SK-N-SH treated with all-trans-retinoic acid at 6 μM for 48 hours (cell line): ENCODE measurements at regions not wholly inside any gene's neighbourhood (a gene's known extent, or its start where the extent isn't known, plus 50 kb on each side); places are given as distances from the start of the nearest gene placed in this dataset.

Experiments used
- ATAC-seq: fragments of 200-7000 bp; cut with Tn5 transposase; 3 replicates; pipeline ENCODE4 v1.9.1; 2020; ENCODE audit warnings: mild to moderate bottlenecking, moderate library complexity
- ARNTL ChIP-seq: fragments of 450-650 bp; formaldehyde crosslinking; IDR thresholded peaks from 2 replicates; pipeline ENCODE4 v1.5.0; 2020; ENCODE audit warnings: low read depth, mild to moderate bottlenecking, moderate library complexity, borderline replicate concordance
- BACH2 ChIP-seq: fragments of 250-450 bp; sonication (Bioruptor Pico); IDR thresholded peaks from 2 replicates; pipeline ENCODE4 v1.9.0; 2021; ENCODE audit warnings: mild to moderate bottlenecking, borderline replicate concordance
- CSDC2 ChIP-seq: fragments of 250-450 bp; sonication (Bioruptor Pico); IDR thresholded peaks from 2 replicates; pipeline ENCODE4 v1.5.0; 2020; ENCODE audit warnings: mild to moderate bottlenecking, moderate library complexity
- ESRRG ChIP-seq: fragments of 250-450 bp; sonication (Bioruptor Pico); IDR thresholded peaks from 2 replicates; pipeline ENCODE4 v1.6.1; 2021; ENCODE audit warnings: mild to moderate bottlenecking
- GLIS3 ChIP-seq: fragments of 250-450 bp; sonication (Bioruptor Pico); IDR thresholded peaks from 2 replicates; pipeline ENCODE4 v1.5.0; 2020; ENCODE audit warnings: mild to moderate bottlenecking, moderate library complexity
- ISL1 ChIP-seq: fragments of 250-450 bp; sonication (Bioruptor Pico); IDR thresholded peaks from 2 replicates; pipeline ENCODE4 v2.1.2; 2022; ENCODE audit warnings: mild to moderate bottlenecking, moderate library complexity
- OSR1 ChIP-seq: fragments of 250-450 bp; sonication (Bioruptor Pico); IDR thresholded peaks from 2 replicates; pipeline ENCODE4 v1.8.0; 2022; ENCODE audit warnings: moderate library complexity, mild to moderate bottlenecking, inconsistent platforms
- PPARA ChIP-seq: fragments of 250-450 bp; sonication (Bioruptor Pico); IDR thresholded peaks from 2 replicates; pipeline ENCODE4 v1.5.0; 2020; ENCODE audit warnings: mild to moderate bottlenecking, borderline replicate concordance
- RARB ChIP-seq: fragments of 250-450 bp; sonication (Bioruptor Pico); IDR thresholded peaks from 2 replicates; pipeline ENCODE4 v1.8.0; 2021; ENCODE audit warnings: mild to moderate bottlenecking, moderate library complexity
- SNAI2 ChIP-seq: fragments of 250-450 bp; sonication (Bioruptor Pico); IDR thresholded peaks from 2 replicates; pipeline ENCODE4 v1.5.0; 2020; ENCODE audit warnings: mild to moderate bottlenecking, moderate library complexity
- TCF4 ChIP-seq: fragments of 250-450 bp; sonication (Bioruptor Pico); IDR thresholded peaks from 2 replicates; pipeline ENCODE4 v1.8.0; 2021; ENCODE audit warnings: mild to moderate bottlenecking, moderate library complexity, borderline replicate concordance
- TOX ChIP-seq: fragments of 250-450 bp; sonication (Bioruptor Pico); IDR thresholded peaks from 2 replicates; pipeline ENCODE4 v1.8.0; 2021; ENCODE audit warnings: mild to moderate bottlenecking, moderate library complexity, borderline replicate concordance
- ZFP3 ChIP-seq: fragments of 250-450 bp; sonication (Bioruptor Pico); IDR thresholded peaks from 2 replicates; pipeline ENCODE4 v1.5.0; 2020; ENCODE audit warnings: mild to moderate bottlenecking, moderate library complexity
- ZFP30 ChIP-seq: fragments of 450-650 bp; formaldehyde crosslinking; IDR thresholded peaks from 2 replicates; pipeline ENCODE4 v1.5.0; 2022; ENCODE audit warnings: mild to moderate bottlenecking, moderate library complexity
- ZNF565 ChIP-seq: fragments of 450-650 bp; formaldehyde crosslinking; conservative IDR thresholded peaks from 2 replicates; pipeline ENCODE4 v1.5.0; 2020; ENCODE audit warnings: low read depth, mild to moderate bottlenecking, moderate library complexity
- ZNF70 ChIP-seq: fragments of 450-650 bp; formaldehyde crosslinking; IDR thresholded peaks from 2 replicates; pipeline ENCODE4 v1.5.0; 2020; ENCODE audit warnings: mild to moderate bottlenecking, moderate library complexity
- ZNF8 ChIP-seq: fragments of 450-650 bp; formaldehyde crosslinking; IDR thresholded peaks from 2 replicates; pipeline ENCODE4 v1.5.0; 2020; ENCODE audit warnings: mild to moderate bottlenecking, moderate library complexity
- TF ChIP-seq, protein P1 (sequence below): fragments of 250-450 bp; sonication (Bioruptor Pico); IDR thresholded peaks from 2 replicates; pipeline ENCODE4 v1.5.1; 2020; ENCODE audit warnings: low read depth, mild to moderate bottlenecking, moderate library complexity
- TF ChIP-seq, protein P2 (sequence below): fragments of 250-450 bp; sonication (Bioruptor Pico); IDR thresholded peaks from 2 replicates; pipeline ENCODE4 v1.8.0; 2021; ENCODE audit warnings: low read depth, mild to moderate bottlenecking, moderate library complexity, borderline replicate concordance
- TF ChIP-seq, protein P3 (sequence below): fragments of 250-450 bp; sonication (Bioruptor Pico); IDR thresholded peaks from 2 replicates; pipeline ENCODE4 v1.5.1; 2021; ENCODE audit warnings: mild to moderate bottlenecking, moderate library complexity
- TF ChIP-seq, protein P4 (sequence below): fragments of 250-450 bp; sonication (Bioruptor Pico); IDR thresholded peaks from 2 replicates; pipeline ENCODE4 v1.5.0; 2020; ENCODE audit warnings: mild to moderate bottlenecking, moderate library complexity

DNA sequence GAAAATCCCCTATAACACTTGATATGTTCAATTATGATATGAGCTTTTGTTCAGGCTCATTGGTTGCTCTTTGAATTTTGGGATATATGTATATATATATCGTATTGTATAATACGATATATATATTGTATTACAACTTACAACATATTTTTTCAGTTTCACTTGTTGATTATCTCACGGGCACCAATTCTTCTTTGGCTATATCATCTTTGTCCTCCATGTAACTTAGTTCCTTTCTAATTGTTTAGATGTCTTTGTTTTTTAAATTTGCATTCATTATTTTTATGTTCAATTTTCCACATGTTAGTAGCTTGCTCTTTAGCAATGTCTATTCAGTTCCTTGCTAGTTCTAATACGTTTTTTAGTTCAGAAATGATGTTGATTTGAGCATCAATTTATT lies 150.0 kb downstream of the BACH1 start:
- no peak for TF ChIP-seq ESRRG (CRISPR knock-in tag)
- TF ChIP-seq, protein P1, sequence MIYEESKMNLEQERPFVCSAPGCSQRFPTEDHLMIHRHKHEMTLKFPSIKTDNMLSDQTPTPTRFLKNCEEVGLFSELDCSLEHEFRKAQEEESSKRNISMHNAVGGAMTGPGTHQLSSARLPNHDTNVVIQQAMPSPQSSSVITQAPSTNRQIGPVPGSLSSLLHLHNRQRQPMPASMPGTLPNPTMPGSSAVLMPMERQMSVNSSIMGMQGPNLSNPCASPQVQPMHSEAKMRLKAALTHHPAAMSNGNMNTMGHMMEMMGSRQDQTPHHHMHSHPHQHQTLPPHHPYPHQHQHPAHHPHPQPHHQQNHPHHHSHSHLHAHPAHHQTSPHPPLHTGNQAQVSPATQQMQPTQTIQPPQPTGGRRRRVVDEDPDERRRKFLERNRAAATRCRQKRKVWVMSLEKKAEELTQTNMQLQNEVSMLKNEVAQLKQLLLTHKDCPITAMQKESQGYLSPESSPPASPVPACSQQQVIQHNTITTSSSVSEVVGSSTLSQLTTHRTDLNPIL (CRISPR knock-in tag) = no peak
- TF ChIP-seq ZNF8 = no peak
- TF ChIP-seq OSR1 = no peak
- no peak for TF ChIP-seq ARNTL (CRISPR knock-in tag)
- no peak for TF ChIP-seq ZFP3 (CRISPR knock-in tag)
- TF ChIP-seq TOX (CRISPR knock-in tag) = no peak
- TF ChIP-seq, protein P2, sequence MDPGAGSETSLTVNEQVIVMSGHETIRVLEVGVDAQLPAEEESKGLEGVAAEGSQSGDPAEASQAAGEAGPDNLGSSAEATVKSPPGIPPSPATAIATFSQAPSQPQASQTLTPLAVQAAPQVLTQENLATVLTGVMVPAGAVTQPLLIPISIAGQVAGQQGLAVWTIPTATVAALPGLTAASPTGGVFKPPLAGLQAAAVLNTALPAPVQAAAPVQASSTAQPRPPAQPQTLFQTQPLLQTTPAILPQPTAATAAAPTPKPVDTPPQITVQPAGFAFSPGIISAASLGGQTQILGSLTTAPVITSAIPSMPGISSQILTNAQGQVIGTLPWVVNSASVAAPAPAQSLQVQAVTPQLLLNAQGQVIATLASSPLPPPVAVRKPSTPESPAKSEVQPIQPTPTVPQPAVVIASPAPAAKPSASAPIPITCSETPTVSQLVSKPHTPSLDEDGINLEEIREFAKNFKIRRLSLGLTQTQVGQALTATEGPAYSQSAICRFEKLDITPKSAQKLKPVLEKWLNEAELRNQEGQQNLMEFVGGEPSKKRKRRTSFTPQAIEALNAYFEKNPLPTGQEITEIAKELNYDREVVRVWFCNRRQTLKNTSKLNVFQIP (CRISPR knock-in tag) = no peak
- TF ChIP-seq SNAI2 (CRISPR knock-in tag) = no peak
- TF ChIP-seq, protein P3, sequence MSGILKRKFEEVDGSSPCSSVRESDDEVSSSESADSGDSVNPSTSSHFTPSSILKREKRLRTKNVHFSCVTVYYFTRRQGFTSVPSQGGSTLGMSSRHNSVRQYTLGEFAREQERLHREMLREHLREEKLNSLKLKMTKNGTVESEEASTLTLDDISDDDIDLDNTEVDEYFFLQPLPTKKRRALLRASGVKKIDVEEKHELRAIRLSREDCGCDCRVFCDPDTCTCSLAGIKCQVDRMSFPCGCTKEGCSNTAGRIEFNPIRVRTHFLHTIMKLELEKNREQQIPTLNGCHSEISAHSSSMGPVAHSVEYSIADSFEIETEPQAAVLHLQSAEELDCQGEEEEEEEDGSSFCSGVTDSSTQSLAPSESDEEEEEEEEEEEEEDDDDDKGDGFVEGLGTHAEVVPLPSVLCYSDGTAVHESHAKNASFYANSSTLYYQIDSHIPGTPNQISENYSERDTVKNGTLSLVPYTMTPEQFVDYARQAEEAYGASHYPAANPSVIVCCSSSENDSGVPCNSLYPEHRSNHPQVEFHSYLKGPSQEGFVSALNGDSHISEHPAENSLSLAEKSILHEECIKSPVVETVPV = no peak
- TF ChIP-seq ZNF70 (CRISPR knock-in tag) = no peak
- TF ChIP-seq, protein P4, sequence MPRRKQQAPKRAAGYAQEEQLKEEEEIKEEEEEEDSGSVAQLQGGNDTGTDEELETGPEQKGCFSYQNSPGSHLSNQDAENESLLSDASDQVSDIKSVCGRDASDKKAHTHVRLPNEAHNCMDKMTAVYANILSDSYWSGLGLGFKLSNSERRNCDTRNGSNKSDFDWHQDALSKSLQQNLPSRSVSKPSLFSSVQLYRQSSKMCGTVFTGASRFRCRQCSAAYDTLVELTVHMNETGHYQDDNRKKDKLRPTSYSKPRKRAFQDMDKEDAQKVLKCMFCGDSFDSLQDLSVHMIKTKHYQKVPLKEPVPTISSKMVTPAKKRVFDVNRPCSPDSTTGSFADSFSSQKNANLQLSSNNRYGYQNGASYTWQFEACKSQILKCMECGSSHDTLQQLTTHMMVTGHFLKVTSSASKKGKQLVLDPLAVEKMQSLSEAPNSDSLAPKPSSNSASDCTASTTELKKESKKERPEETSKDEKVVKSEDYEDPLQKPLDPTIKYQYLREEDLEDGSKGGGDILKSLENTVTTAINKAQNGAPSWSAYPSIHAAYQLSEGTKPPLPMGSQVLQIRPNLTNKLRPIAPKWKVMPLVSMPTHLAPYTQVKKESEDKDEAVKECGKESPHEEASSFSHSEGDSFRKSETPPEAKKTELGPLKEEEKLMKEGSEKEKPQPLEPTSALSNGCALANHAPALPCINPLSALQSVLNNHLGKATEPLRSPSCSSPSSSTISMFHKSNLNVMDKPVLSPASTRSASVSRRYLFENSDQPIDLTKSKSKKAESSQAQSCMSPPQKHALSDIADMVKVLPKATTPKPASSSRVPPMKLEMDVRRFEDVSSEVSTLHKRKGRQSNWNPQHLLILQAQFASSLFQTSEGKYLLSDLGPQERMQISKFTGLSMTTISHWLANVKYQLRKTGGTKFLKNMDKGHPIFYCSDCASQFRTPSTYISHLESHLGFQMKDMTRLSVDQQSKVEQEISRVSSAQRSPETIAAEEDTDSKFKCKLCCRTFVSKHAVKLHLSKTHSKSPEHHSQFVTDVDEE (CRISPR knock-in tag) = no peak
- no peak for TF ChIP-seq ZNF565 (CRISPR knock-in tag)
- TF ChIP-seq GLIS3 = no peak
- no peak for TF ChIP-seq PPARA
- TF ChIP-seq TCF4 (CRISPR knock-in tag) = no peak
- TF ChIP-seq BACH2 = no peak
- TF ChIP-seq, all 23 proteins: peak for 0
- no peak for ATAC-seq

DNA sequence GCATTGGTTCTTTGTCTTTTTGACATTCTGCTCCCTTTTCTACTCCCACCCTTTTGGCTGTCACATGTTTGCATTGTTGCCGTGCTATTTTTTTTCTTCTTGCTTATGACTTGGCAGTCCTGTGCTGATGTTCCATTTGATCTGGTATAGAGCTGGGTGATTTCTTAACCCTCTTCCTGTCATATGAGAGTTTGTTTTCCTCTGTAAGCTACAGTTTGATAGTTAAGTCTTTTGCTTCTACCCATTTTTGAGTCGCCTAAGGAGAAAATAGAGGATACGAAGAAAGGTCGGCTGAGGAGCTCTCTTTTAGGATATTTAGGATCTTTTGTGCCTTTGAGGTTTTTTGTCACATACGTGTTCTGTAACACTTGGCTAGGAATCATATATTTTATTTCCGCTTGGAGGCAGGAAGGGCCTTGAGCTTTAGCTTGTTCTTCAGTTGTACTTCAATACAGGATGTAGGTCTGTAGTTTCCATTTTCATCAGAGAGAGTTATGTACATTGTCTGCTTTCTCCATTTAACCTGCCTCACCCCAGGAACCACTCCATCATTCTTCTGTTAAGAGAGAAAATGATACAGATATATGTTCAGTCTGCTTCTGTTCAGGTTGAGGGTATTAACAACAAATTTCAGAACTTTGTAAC lies 150.7 kb downstream of the BACH1 start:
- no peak for ATAC-seq
- TF ChIP-seq ZFP30 = no peak
- TF ChIP-seq, protein P3 = no peak
- TF ChIP-seq RARB (CRISPR knock-in tag) = no peak
- TF ChIP-seq, protein P1 (CRISPR knock-in tag) = no peak
- TF ChIP-seq CSDC2 (CRISPR knock-in tag) = no peak
- no peak for TF ChIP-seq ESRRG (CRISPR knock-in tag)
- TF ChIP-seq ZNF565 (CRISPR knock-in tag) = no peak
- TF ChIP-seq SNAI2 (CRISPR knock-in tag) = no peak
- no peak for TF ChIP-seq ZFP3 (CRISPR knock-in tag)
- TF ChIP-seq ISL1 = no peak
- TF ChIP-seq, all 23 proteins: peak for 0
